MCF 10A (cell line): ENCODE measurements at regions not wholly inside any gene's neighbourhood (a gene's known extent, or its start where the extent isn't known, plus 50 kb on each side); places are given as distances from the start of the nearest gene placed in this dataset.

Experiments
- BruUV-seq: library from RNA; stranded (reverse); fragments of 400-500 nt; replicated peaks from 2 replicates; lab custom pipeline; 2021; lab: Mats Ljungman, UMichigan
- CTCF ChIA-PET: fragments of 300-600 bp; sonication (Branson Sonifier 250); formaldehyde crosslinking; extraction: SDS; loops from one replicate; lab custom pipeline; 2021; ENCODE audit warnings: antibody characterized with exemption, inconsistent platforms; lab: Yijun Ruan, JAX
- POLR2A ChIA-PET: fragments of 300-600, 350-650 bp; sonication (Branson Sonifier 250); formaldehyde crosslinking; extraction: SDS; loops from one replicate; lab custom pipeline; 2020; ENCODE audit warnings: antibody characterized with exemption, inconsistent platforms; lab: Yijun Ruan, JAX
- DNase-seq: peaks from one replicate; pipeline ENCODE4 v3.0.0-alpha.2; 2018; ENCODE audit not compliant: unreplicated experiment
- H3K27ac Mint-ChIP-seq: one replicate; pipeline ENCODE4 v1.8.0; 2022; ENCODE audit warnings: mild to moderate bottlenecking, low read depth, mixed read lengths; ENCODE audit not compliant: unreplicated experiment
- H3K27me3 Mint-ChIP-seq: one replicate; pipeline ENCODE4 v1.8.0; 2022; ENCODE audit warnings: mixed read lengths; ENCODE audit not compliant: insufficient read depth, unreplicated experiment
- H3K36me3 Mint-ChIP-seq: one replicate; pipeline ENCODE4 v1.8.0; 2022; ENCODE audit warnings: mild to moderate bottlenecking, moderate library complexity, mixed read lengths; ENCODE audit not compliant: insufficient read depth, unreplicated experiment
- H3K4me1 Mint-ChIP-seq: one replicate; pipeline ENCODE4 v1.8.0; 2022; ENCODE audit warnings: mixed read lengths; ENCODE audit not compliant: insufficient read depth, unreplicated experiment
- H3K4me3 Mint-ChIP-seq: one replicate; pipeline ENCODE4 v1.8.0; 2022; ENCODE audit warnings: mild to moderate bottlenecking, moderate library complexity, mixed read lengths; ENCODE audit not compliant: unreplicated experiment
- H3K9me3 Mint-ChIP-seq: one replicate; pipeline ENCODE4 v1.8.0; 2022; ENCODE audit warnings: mixed read lengths; ENCODE audit not compliant: unreplicated experiment
- CTCF ChIP-seq: fragments of 200-600 bp; IDR thresholded peaks from one replicate; pipeline ENCODE4 v1.8.0; 2022; ENCODE audit warnings: antibody characterized with exemption, mild to moderate bottlenecking; ENCODE audit not compliant: unreplicated experiment
- intact Hi-C: fragments of 100-400 bp; cut with micrococcal nuclease; formaldehyde crosslinking; loops from 2 replicates; pipeline ENCODE4 v1.14.1; 2022

GRCh38 chr13:111539252-111539651, 218.8 kb downstream of the TEX29 start:
- no TSS peak for BruUV-seq
- TF ChIP-seq CTCF, result no peak
- Mint-ChIP-seq H3K27me3 (no peaks in the 10 kb centered on the region), H3K4me3 (no peak overlapping the region), H3K36me3 (no peaks in the 10 kb centered on the region), H3K9me3 (peaks cover 17% of the 10 kb centered on the region), H3K4me1 (no peaks in the 10 kb centered on the region), H3K27ac (no peak overlapping the region)
- POLR2A ChIA-PET, result no interaction called here
- intact Hi-C loops, result no loop called here
- CTCF ChIA-PET, result interaction anchor here (1.7 kb wide), 1 partner anchor 903 kb away, joined by 7 read pairs; no protein-coding TSS in a partner anchor
- no peak for DNase-seq

GRCh38 chr13:111539791-111540446, 219.5 kb downstream of the TEX29 start:
- H3K4me1 Mint-ChIP-seq, result no peaks in the 10 kb centered on the region
- POLR2A ChIA-PET, result no interaction called here
- CTCF ChIA-PET, result interaction anchor here (0.6 kb wide), 1 partner anchor 695 kb away, joined by 3 read pairs; no protein-coding TSS in a partner anchor
- no peak for TF ChIP-seq CTCF
- no peaks in the 10 kb centered on the region for H3K27me3 Mint-ChIP-seq
- H3K9me3 Mint-ChIP-seq, result peaks cover 22% of the 10 kb centered on the region
- no peak overlapping the region for H3K4me3 Mint-ChIP-seq
- intact Hi-C loops, result no loop called here
- no TSS peak for BruUV-seq
- H3K36me3 Mint-ChIP-seq, result no peaks in the 10 kb centered on the region
- no peak for DNase-seq
- no peak overlapping the region for H3K27ac Mint-ChIP-seq

- TF ChIP-seq CTCF, result no peak
- Mint-ChIP-seq H3K4me3 (no peak overlapping the region), H3K4me1 (no peaks in the 10 kb centered on the region), H3K9me3 (peaks cover 22% of the 10 kb centered on the region), H3K36me3 (no peaks in the 10 kb centered on the region), H3K27ac (no peak overlapping the region), H3K27me3 (no peaks in the 10 kb centered on the region)
- BruUV-seq, result no TSS peak
- CTCF ChIA-PET, result interaction anchor here (0.6 kb wide), 1 partner anchor 694 kb away, joined by 3 read pairs; no protein-coding TSS in a partner anchor
- DNase-seq, result no peak
- POLR2A ChIA-PET, result no interaction called here
- intact Hi-C loops, result no loop called here
Observed at GRCh38 chr13:111540486-111540885, 220.0 kb downstream of the TEX29 start.

GRCh38 chr13:111541345-111541744, 220.9 kb downstream of the TEX29 start:
- no peaks in the 10 kb centered on the region for H3K4me1 Mint-ChIP-seq
- no peak for TF ChIP-seq CTCF
- H3K9me3 Mint-ChIP-seq, result peaks cover 27% of the 10 kb centered on the region
- DNase-seq, result no peak
- no peaks in the 10 kb centered on the region for H3K27me3 Mint-ChIP-seq
- H3K4me3 Mint-ChIP-seq, result no peak overlapping the region
- POLR2A ChIA-PET, result no interaction called here
- intact Hi-C loops, result no loop called here
- CTCF ChIA-PET, result no interaction called here
- no TSS peak for BruUV-seq
- no peak overlapping the region for H3K27ac Mint-ChIP-seq
- H3K36me3 Mint-ChIP-seq, result no peaks in the 10 kb centered on the region
